GM19328 (cell line): ENCODE measurements at regions not wholly inside any gene's neighbourhood (a gene's known extent, or its start where the extent isn't known, plus 50 kb on each side); places are given as distances from the start of the nearest gene placed in this dataset.
"Not testable (repeated sequence)": the region's sequence is repeated elsewhere in the genome, so short reads cannot be mapped to it uniquely, and the experiment has no call there.

Experiments used
- ATAC-seq: cut with Tn5 transposase; IDR thresholded peaks from one replicate; pipeline ENCODE4 v1.9.1; 2021; ENCODE audit warnings: mild to moderate bottlenecking, moderate library complexity; ENCODE audit not compliant: unreplicated experiment

DNA sequence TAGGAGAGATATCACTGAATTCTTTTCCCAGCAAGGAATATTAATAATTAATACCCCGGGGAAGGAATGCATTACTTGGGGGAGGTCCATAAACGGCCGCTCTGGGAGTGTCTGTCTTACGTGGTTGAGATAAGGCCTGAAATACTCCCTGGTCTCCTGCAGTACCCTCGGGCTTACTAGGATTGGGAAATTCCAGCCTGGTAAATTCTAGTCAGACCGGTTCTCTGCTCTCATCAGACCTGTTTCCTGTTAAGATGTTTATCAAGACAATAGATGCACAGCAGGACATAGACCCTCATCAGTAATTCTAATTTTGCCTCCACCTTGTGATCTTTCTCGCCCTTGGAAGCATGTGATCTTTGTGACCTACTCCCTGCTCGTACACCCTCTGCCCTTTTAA is 162.8 kb upstream of the KCND2 start:
- no peak for ATAC-seq

DNA sequence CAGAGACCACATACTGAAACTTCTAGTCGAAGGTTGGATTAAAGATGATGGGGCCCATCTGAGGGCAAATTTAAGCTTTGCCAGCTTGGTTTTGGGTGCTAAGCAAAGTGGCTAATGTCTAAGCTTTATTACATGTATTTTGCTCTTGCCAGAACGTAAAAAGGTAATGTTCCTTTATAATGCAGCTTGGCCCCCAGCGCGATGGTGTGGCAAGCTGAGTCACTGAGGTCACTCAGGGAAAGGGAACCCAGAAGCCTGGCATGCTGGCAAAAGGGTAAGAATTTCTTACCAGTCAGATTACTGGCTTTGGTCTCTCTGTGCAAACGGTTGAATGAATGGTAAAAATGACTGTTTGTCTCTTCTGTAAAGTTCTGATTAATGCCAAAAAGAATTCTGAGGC is 158.3 kb upstream of the KCND2 start:
- no peak for ATAC-seq

DNA sequence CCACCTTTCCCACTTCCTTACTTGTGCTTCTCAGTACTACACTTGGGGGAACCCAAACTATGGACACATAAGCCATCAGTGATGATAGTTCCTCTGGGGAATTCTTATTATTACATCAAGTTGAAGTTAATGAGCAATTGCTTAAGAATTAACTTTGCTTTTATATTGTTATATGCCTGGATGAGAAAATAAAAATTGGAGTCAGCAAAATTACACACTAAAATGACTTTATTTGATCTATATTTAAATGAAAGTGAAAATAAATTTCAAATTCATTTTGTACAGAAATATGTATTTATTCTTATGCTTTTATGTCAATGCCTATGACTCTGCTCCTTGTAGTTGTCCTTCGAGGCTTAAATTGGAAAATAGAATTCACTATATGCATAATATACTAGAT is 149.4 kb upstream of the KCND2 start:
- ATAC-seq = no peak

DNA sequence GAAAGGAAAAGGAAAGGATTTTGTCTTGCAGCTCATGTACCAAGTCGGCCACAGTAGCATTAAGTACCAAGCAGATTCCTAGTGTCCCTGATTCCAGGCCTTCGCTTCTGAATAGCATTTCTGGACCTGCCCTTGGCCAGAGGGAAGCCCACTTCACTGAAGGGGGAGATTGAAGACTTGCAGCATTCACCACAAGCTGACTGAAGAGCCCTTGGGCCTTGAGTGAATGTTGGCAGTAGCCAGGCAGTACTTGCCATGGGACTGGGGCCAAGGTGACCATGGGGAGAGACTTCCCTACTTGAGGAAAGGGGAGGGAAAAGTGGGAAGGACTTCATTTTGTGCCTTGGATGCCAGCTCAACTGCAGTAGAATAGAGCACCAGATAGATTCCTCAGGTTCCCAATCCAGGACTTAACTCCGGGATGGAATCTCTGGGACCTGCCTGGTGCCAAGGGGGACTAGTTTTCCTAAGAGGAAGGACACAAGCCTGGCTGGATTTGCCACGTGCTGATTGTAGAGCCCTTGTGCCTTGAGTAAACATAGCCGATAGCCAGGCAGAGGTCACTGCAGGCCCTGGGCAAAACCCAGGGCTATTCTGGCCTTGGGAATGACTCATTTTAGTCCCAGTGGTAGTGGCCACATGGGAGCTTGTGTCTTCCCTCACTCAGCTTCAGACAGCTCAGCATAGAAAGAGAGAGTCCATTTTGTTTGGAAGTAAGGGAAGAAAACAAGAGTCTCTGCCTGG is 141.7 kb upstream of the KCND2 start:
- no peak for ATAC-seq

DNA sequence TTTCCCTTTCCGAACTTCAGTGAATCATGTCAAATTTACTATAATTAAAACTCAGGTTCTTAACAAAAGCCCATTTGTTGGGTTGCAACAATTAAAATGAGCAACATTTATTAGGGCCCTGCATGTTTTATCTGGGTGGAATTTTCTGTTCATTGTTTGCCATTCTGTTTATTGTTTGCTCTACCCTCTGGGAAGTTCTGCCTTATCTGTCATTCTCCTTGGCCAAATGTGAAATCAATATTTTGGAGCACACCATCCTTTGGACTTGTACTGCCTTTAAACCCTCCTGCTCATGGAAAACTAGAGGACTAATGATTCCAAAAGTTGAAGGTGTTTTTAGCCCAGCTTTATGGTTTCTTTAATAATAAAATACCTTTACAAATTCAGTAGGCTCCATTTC is 134.5 kb upstream of the KCND2 start:
- ATAC-seq = no peak

DNA sequence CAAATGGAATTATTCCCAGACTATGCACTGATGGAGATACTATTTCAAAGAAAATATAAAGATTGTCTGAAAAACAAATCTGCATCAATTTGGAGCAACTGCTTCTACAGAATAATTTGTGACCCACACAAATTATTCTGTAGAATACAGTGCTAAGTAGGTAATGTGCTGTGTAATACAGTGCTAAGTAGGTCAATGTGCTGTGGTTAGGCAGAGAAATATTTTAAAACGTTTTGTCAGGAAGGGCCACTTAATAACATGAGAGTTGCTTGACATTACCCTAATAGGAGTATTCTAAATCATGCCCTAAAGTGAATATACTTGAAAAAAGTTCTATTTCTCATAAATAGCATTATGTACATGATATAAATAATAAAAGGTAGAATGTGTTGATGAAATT is 116.5 kb upstream of the KCND2 start:
- ATAC-seq = no peak

DNA sequence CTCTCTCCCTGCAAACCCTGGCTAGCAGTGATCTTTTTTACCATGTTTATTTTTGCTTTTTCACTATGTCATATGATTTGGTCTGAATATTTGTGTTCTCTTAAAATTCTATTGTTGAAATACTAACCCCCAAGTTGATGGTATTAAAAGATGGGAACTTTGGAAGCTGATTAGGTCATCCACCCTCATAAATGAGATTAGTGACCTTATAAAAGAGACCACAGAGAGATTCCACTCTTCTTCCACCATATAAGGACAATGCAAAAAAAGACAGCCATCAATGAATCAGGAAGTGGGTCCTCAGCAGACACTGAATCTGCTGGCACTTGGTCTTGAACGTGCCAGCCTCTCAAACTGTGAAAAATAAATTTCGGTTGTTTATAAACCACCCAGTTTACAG is 112.8 kb upstream of the KCND2 start:
- no peak for ATAC-seq

DNA sequence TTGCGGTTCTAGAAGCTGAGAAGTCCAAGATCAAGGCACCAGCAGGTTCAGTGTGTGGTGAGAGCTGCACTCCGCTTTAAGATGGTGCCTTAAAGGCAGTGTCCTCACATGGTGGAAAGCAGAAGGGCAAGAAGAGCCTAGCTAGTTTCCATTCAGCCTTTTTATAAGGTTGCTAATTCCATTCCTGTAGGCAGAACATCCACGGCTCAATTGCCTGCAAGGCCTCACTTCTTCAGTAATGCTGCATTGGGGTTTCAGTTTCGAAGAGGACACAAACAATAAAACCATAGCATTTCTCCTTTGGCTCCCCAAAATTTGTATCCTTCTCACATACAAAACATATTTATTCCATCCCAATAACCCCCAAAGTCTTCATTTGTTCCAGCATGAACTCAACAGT is 109.5 kb upstream of the KCND2 start:
- ATAC-seq = no peak

DNA sequence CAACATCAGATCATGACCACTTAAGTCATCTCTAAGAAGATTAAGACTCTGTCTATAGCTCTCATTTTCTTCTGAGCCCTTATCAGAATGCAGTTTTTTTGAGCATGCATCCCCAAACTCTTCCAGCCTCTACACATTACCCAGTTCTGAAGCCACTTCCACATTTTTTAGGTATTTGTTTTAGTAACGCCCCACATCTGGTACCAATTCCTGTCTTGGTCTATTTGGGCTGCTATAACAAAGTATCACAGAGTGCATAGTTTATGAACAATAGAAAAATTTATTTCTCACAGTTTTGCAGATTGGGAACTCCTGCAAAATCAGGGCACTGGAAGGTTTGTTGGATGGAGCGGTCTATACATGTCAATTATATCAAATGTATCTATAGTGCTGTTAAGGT is 107.7 kb upstream of the KCND2 start:
- ATAC-seq = no peak

DNA sequence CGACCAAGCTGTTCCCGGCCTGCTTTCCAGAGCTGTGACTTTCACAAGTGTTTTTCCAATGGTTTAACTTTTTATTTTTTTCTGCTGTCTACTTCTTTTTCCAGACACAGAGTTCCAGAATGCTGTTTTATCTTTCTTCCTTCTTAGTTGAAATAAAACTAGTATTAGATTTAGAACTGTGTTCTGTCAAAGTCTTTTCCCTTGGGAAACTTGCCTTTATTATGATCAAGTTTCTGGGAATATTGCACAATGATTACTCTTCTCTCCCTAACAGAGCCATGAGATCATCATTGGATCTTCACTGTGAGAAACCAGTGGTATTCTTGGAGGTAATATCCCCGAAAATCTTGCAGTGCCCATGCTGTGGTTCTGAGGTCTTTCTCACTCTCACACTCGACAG is 104.9 kb upstream of the KCND2 start:
- no peak for ATAC-seq

DNA sequence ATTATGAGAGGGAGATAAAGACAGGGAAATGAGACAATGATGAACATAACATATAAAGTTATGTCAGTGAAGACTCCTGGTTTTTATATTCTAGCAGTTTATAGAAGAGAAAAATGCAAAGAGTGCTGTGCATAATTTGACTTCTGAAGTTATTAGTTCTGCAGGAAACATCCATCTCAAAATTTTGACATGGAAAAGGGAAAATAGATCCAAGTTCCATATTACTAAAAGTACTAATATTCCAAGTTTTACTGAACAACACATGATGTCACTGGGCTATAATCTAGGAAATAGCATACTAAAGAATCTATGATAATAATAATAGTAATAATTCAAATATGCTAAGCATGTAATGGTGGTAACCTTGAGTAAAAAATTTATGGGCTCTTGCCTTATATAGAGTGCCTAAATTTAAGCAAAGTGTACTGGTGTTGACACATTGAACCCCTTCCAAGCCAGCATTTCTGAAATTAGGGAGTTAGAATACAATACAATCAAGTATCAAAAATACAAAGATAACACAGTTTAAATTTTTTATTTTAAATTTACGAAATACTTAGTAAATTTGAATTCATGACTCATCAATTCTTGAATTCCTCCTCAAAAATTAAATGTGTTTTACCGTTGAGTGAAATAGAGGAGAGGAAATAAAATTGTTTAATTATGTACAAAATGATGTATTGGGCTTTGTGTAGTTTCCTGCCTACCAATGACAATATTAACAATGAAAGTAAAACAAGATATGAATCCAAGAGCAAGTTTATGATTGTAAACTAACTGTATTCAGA is 102.8 kb upstream of the KCND2 start:
- ATAC-seq = no peak

DNA sequence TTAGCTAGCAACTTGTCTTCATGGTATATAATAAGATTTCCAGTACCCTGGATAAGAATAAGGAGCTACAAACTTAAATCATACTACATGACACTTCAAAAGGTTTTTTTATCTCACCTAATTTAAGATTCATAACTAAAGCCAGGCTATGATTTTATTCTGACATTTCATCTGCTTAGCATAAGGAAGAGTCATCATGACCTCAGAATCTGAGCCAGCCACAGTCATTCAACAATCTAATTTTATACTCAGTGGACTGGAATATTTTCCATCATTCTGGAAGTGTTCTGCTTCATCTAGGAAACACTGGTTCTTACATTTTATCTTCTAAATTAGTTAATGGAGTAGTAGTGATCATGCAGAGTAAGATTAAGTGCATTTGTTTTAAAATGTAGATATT is 102.1 kb upstream of the KCND2 start:
- ATAC-seq = no peak

DNA sequence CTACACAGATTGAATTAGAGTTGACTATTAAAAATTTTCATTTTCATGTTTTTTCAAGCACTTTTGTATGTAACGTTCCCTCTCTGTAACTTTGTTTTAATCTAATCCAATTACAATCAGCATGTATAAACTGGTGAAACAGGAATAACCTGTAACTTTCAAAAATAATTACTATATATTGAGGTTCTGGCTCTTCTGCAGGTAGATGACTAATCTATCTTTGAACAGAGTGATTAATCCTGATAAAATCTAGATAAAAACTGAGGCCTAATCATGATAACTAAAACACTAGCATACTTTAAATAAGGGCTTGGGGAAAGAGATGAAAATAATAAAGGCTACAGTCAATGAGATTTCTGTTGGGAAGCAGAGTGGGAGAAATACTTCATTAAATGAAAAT is 101.6 kb upstream of the KCND2 start:
- no peak for ATAC-seq

DNA sequence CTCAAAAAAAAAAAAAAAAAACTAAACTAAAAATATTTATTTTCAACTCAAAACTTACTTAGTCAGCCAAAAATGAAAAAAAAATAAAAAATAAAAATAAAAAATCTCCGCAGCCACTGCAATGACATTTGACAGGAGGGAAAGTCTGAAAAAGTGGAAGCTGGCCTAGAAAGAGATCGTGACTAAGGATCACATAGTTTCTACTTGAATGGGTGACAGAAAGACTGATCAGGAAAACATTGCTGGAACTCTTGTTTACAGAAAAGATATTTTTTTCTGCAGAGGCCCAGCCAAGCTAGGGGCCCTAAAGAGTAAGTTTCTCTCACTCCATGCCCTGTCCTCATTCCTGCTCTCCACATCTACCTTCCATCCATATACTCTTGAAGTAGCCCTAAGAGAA is 92.8 kb upstream of the KCND2 start:
- ATAC-seq = no peak

DNA sequence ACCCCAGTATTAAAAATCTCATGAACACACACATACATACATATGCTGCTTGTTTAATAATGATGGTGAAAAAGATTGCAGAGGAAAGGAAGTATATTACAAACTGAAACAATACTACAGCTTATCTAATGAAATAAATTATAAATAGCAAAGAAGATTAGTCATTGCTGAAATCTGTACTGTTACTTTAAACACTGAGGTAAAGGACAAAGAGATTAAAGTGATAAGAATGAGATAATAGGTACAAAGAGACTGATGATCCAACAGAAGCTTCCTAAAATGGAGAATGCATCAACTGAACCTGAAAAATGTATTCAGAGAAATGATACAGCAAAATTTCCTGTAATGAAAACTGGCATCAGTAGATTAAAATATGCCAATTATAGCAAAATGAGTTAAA is 91.5 kb upstream of the KCND2 start:
- ATAC-seq = no peak

DNA sequence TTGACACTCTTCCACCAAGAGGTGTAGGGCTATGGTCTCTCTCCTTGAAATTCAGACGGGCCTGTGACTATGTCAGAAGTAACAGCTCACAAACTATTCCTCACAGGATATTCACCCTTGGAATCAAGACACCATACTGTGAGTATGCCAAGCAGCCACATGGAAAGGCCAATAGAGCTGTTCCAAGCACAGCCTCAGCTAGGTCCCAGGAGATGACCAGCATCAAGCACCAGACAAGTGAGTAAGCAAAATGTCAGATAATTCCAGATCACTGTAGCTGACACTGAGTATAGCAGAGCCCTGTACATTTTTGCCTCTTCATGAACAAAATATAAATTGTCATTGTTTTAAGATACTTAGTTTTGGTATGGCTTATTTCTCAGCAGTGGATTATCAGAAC is 88.1 kb upstream of the KCND2 start:
- no peak for ATAC-seq

DNA sequence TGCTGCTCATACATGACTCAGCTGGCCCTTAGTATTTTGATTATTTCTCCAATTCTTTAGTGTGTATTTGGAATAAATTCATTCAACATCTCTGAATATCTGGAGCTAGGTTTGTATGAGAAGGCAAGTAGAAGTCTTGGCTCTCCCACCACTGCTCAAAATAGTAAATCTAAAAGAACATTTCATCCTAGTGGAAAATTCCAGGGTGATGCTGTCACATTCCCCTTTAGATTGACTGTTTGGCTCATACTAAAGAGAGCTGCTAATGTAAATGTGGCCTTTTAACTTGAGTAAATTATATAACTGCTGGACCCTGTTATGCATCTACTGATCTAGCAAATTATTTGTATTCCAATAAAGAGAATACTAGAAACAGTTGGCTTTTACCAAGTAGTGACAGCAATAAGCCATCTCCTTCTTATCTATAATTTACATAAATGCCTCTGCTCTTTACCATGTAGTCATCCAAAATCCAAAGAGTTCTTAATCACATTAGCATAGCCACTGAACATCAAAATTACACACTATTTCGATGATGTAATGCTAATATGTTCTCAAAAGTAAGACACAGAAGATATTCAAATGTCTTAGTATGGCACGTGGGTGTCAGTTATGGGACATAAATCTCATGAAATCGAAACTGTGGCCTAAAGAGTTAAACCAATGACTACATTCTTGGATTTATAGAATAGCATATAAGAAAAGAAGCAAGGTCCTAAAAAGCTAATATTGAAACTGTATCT is 86.9 kb upstream of the KCND2 start:
- no peak for ATAC-seq

DNA sequence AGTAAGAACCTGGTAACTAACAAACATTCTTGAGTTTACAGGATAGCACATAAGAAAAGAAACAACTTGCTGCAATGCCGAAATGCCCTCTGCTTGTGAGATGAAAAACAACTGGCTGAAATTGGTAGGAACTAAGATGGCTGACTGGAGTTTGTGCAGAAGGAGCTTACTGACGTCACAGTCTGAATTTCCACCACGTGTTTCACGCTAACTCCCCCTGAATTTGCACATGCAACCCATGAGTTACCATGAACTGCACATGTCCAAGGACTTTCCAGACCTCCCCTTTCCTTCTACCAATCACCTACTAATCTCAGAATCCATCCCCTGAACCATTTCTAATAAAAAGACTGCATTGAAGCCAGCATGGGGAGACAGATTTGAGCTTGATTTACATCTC is 86.3 kb upstream of the KCND2 start:
- no peak for ATAC-seq

DNA sequence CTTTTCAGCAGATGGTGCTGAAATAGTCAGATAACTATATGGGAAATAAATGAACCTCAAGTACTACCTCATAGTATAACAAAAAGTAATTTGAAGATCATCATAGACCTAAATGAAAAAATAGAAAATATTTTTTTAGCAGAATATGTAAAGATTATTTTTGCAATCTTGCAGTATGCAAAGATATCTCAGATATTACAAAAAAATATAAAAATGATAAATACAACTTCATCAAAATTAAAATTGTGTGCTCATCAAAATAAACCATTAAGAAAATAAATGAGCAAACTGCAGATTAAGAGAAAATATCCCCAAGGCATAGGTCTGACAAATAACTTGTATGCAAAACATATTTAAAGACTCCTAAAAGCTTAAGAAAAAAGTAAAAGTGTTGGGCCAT is 83.4 kb upstream of the KCND2 start:
- no peak for ATAC-seq

DNA sequence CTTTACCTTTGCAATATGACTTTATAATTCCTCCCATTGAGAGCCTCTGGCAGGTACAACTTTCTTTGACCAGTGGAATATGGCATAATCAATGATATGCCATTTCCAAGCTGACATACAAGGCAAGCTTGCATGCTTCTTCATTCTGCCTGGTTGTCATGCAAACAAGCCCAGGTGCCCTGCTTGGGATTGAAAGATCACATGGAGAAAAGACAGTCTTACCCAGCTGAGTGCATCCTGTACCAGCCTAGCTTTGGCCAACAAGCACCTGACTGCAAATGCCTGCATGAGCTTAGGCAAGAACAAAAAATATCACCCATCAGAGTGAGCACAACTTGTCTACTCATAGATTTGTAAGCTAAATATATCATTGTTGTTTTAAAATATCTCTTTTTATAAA is 82.9 kb upstream of the KCND2 start:
- ATAC-seq = no peak

DNA sequence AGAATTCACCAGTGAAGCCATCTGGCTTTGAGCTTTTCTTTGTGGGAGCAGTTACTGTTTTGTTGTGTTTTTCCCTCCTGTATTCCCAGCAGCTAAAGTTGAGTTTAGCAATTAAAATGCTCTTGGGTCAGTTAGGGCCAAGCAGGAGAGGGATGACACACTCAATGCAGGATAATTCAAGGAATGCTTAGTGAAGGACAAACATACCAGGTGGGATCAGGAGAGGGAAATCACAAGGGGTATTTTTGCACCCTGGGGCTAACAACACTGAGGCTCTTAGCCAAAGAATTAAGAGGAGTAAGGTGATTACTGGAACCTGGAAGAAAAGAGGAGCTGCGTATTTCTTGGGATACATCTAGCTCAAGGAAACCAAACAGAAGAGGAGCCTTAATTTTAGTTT is 82.4 kb upstream of the KCND2 start:
- no peak for ATAC-seq

DNA sequence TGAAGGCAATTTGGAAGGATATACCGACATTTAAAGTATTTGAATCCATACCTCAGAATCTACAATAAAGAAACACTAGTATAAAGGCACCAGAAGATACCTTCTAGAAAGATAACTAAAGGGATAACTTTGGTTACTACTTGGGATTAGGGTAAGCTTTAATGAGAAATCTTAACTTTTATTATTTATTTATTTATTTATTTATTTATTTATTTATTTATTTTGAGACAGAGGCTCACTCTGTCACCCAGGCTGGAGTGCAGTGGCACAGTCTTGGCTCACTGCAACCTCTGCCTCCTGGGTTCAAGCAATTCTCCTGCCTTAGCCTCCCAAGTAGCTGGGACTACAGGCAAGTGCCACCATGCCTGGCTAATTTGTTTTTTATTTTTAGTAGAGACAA is 81.6 kb upstream of the KCND2 start:
- not testable (repeated sequence) for ATAC-seq
